Pancreas (tissue), 10 donors: ENCODE measurements at regions not wholly inside any gene's neighbourhood (a gene's known extent, or its start where the extent isn't known, plus 50 kb on each side); places are given as distances from the start of the nearest gene placed in this dataset.

ENCODE experiments used
- ATAC-seq, 4 donors: fragments of 200-7000 bp; cut with Tn5 transposase; one replicate each; pipeline versions ENCODE4 v1.8.0 to v1.9.1; 2020; ENCODE audit warnings: mild to moderate bottlenecking in 4 of 4, moderate library complexity in 4 of 4
- DNase-seq, 6 donors: peaks; one replicate each; pipeline ENCODE4 v3.0.0-alpha.2; 2020
- FAIRE-seq: peaks from 2 replicates; lab custom pipeline; 2012; peaks lifted over from hg19 to GRCh38; lab: Jason Lieb, UNC
- H3K27ac ChIP-seq, 4 donors: fragments of 200-600 bp; sonication (generic); 1 replicate in 3 of 4; 2 replicates in 1 of 4; pipeline versions ENCODE4 v1.5.0 to v1.8.0; 2020
- H3K27me3 ChIP-seq, 4 donors: fragments of 200-600 bp; one replicate each; pipeline ENCODE4 v1.8.0; 2021
- H3K36me3 ChIP-seq, 3 donors: fragments of 200-600 bp; sonication (generic) in 1 of 3; one replicate each; pipeline versions ENCODE4 v1.5.0 to v1.8.0; 2020 to 2021
- H3K4me1 ChIP-seq, 3 donors: fragments of 200-600 bp; one replicate each; pipeline ENCODE4 v1.8.0; 2021
- H3K4me3 ChIP-seq, 4 donors: fragments of 200-600 bp; sonication (generic) in 2 of 4; one replicate each; pipeline versions ENCODE4 v1.5.0 to v1.8.0; 2020 to 2021
- H3K9me3 ChIP-seq, 4 donors: fragments of 200-600 bp; one replicate each; pipeline ENCODE4 v1.8.0; 2021
- WGBS, 2 donors: extraction: QIAGEN DNeasy Blood & Tissue Kit; methylation state at CpG; one replicate each; pipeline ENCODE4 v1.1.7; 2013; 5-methylcytosine and 5-hydroxymethylcytosine counted together
- intact Hi-C, 3 donors: fragments of 100-400 bp; cut with DNase I; formaldehyde crosslinking; loops; one replicate each; pipeline versions ENCODE4 v1.11.1 to v1.14.2; 2022
- TF ChIP-seq, protein P1 (sequence below), 4 donors: fragments of 200-600 bp; sonication (generic) in 3 of 4; IDR thresholded peaks; one replicate each; pipeline versions ENCODE4 v1.5.0 to v1.8.0; 2021; ENCODE audit warnings: antibody characterized with exemption in 4 of 4
- donor health status: healthy with polysubstance abuse.
- donor health status: DM: no; HTN: no; CAD: no; lungs with moderate emphysema.
- donor health status: DM: no; HTN: no; CAD: no.
- donor health status: control.
- donor health status: control.
- donor health status: Bipolar disorder and iron deficiency.
- donor health status: DM: yes; HTN: yes; CAD: no.
- donor health status: DM: no; HTN: no; CAD: no.
- donor health status: DM: no; HTN: no; CAD: no.
- donor health status: DM: yes; HTN: yes; CAD: no.

DNA sequence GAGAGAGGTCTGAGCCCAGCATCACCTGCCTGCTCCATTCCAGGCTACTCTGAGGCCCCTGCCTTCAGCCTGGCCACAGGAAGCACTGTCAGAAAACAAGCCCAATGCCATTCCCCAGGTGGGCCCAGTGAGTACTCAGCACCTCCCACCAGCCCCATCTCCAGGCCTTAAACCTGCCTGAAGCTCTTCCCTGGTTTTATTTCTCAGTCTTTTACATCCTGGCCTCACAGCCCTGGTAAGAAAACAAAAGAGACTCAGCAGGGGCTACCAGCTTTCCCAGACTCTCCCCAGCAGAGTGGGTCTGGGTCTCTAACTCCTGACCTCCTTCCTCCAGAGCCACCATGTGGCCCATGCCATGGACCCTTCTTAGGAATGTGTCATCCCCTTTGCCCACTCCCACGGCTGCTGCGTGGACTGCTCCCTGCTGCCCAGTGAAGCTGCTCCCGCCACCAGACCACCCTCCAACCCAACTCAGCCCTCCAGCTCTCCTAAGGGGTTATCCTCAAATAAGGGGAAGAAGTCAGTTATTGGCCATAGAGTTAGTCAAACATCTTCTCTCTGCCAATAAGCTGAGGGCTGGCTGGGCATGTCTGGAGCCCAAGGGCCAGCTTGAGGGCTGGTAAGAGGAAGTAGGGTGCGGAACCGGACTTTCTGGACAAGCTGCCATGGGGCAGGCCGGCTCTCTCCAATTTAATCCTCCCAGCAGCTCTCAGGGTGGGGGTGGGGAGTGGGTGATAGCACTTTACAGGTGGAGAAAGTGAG is 116.7 kb upstream of the LINGO1 start:
- 79 to 81% methylated on average over 6 of the region's 6 CpGs for WGBS, 2 donors
- DNase-seq, result no peak
- intact Hi-C loops, result no loop called here
- H3K9me3 ChIP-seq, result no peaks in the 10 kb centered on the region
- no peaks in the 10 kb centered on the region for H3K27me3 ChIP-seq
- no peak for ATAC-seq
- no peaks in the 10 kb centered on the region for H3K4me1 ChIP-seq
- no peak overlapping the region for H3K27ac ChIP-seq
- H3K4me3 ChIP-seq, result no peak overlapping the region
- FAIRE-seq, result no peak
- TF ChIP-seq, protein P1, sequence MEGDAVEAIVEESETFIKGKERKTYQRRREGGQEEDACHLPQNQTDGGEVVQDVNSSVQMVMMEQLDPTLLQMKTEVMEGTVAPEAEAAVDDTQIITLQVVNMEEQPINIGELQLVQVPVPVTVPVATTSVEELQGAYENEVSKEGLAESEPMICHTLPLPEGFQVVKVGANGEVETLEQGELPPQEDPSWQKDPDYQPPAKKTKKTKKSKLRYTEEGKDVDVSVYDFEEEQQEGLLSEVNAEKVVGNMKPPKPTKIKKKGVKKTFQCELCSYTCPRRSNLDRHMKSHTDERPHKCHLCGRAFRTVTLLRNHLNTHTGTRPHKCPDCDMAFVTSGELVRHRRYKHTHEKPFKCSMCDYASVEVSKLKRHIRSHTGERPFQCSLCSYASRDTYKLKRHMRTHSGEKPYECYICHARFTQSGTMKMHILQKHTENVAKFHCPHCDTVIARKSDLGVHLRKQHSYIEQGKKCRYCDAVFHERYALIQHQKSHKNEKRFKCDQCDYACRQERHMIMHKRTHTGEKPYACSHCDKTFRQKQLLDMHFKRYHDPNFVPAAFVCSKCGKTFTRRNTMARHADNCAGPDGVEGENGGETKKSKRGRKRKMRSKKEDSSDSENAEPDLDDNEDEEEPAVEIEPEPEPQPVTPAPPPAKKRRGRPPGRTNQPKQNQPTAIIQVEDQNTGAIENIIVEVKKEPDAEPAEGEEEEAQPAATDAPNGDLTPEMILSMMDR (IDR thresholded peaks at IDR 0.05), result no peak
- no peaks in the 10 kb centered on the region for H3K36me3 ChIP-seq

DNA sequence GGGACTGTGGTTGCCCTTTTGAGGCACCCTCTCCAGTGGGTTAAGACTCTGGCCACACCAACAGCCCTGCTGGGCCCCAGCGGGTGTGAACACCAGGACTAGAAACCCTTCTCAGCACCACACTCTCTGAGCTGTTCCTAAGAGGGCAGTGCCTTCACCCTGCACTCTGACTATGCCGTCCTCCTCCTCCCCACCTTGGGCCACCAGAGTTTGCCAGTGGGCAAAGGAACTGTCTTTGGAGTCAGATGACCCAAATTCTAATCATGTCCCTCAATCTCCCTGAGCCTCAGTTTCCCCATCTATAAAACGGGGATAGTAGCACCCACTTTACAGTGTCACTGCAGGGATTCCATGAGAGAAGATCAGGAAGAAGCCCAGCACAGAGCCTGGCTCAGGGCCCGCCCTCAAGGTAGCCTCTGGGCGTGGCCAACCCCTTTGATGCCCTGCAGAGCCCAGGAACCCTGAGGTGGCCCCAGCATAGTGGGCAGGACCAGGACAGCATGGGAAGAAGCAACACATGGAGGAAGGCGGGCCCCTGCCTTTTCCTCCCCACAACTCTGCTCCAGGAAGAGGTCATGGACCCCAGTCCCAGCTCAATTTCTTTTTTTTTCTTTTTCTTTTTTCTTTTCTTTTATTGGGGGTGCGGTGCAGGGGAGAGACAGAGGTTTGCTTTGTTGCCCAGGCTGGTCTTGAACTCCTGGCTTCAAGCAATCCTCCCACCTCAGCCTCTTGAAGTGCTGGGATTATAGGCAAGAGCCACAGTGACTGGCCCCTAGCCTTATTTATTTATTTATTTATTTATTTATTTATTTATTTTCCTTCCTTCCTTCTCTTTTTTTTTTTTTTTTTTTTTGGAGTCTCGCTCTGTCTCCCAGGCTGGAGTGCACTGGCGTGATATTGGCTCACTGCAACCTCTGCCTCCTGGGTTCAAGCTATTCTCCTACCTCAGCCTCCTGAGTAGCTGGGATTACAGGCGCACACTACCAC is 115.7 kb upstream of the LINGO1 start:
- no peak for DNase-seq
- Histone ChIP-seq H3K4me3 (no peak overlapping the region), H3K27me3 (no peaks in the 10 kb centered on the region), H3K36me3 (no peaks in the 10 kb centered on the region), H3K27ac (no peak overlapping the region), H3K9me3 (no peaks in the 10 kb centered on the region), H3K4me1 (no peaks in the 10 kb centered on the region)
- no peak for FAIRE-seq
- WGBS, 2 donors, result 76 to 84% methylated on average over 10 of the region's 10 CpGs
- no peak for ATAC-seq
- TF ChIP-seq, protein P1 (IDR thresholded peaks at IDR 0.05), result no peak
- intact Hi-C loops, result no loop called here

DNA sequence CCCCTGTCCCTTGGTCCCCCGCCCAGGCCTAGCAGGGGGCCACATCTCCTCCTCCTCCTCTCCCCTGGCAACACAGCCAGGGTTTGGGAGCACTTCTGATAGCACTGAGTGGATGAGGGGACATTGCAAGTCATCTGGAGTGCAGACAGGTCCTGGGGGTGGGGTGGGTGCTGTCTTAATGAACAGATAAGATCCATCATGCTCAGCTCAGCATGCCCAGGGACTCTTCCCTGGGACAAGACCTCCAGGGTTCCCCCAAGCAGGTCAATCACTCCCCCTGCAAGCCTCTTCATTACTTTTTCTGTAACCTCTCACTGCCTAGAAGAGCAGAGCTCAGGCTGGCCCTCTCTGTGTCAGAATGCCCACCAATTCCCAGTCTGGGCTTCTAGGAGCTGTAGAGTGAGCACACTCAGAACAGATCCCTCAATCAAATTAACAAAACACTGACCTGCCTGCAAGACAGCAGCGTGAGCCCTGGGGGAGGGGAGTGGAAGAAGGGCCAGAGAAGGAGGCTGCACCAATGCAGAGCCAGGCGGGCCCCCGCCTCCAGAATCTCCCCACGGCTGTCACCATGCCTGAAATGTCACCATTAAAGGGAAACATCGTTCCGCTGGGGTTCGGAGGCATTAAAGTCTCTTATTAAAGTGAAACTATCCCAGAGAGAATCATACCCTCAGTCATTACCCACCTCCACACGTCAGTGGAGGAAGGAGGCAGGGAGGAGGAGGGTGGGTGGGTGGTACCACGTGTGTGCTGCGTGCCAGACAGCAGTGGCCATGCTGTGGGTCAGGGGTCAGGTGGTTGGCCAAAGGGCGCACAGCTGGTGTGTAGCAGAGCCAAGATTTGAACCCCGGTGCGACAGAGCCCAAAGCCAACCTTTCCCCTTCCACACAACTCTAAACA is 114.7 kb upstream of the LINGO1 start:
- ATAC-seq (no peak), FAIRE-seq (no peak), DNase-seq (no peak)
- Histone ChIP-seq H3K9me3 (no peaks in the 10 kb centered on the region), H3K27ac (no peak overlapping the region), H3K4me1 (no peaks in the 10 kb centered on the region), H3K36me3 (no peaks in the 10 kb centered on the region), H3K4me3 (no peak overlapping the region), H3K27me3 (no peaks in the 10 kb centered on the region)
- TF ChIP-seq, protein P1 (IDR thresholded peaks at IDR 0.05), result no peak
- WGBS, 2 donors, result 49 to 51% methylated on average over 14 of the region's 14 CpGs
- intact Hi-C loops, result no loop called here

DNA sequence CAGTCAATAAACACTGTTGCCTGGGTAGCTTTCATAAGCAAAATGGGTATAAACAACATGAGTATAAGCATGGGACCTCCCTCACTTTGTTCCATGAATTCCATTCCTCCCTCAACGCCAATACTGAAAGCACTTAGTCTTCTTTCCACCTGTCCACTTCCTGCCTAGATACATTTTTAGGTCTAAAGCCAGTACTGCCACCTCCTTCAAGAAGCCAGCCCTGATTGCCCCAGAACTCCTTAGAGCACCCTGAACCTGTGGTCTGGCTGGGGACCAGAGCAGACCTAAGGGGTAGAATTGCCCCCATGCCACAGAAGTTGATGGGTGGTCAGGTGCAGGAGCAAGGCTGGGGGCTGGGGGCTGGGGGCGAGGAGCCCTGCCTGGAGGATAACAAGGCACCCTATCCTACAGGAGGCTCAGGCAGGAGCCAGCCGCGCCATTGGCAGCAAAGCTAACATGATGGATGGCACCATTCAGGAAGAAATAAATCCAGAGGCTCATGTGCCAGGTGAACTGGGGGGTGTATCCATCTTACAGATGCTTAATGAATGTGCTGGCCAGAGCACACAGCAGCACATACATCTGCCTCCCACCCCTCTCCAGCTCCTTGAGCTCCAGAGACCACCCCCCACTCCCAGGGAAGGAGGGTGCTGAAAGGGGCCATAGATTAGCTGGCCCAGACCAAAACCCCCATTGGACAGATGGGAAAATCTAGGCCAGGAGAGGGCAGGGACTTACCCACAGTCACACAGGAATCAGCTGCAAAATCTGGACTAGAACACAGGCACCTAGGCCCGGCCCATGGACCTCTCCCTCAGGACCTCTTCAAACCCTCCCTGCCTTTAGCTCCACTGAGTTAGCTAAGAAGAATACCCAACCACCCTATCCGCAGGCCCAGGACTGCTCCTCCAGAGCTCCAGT is 113.8 kb upstream of the LINGO1 start:
- WGBS, 2 donors, result 74 to 75% methylated on average over 6 of the region's 6 CpGs
- intact Hi-C loops, result no loop called here
- Histone ChIP-seq H3K27me3 (no peaks in the 10 kb centered on the region), H3K36me3 (no peaks in the 10 kb centered on the region), H3K27ac (no peak overlapping the region), H3K4me3 (no peak overlapping the region), H3K9me3 (no peaks in the 10 kb centered on the region), H3K4me1 (no peaks in the 10 kb centered on the region)
- DNase-seq, result no peak
- FAIRE-seq, result no peak
- no peak for ATAC-seq
- TF ChIP-seq, protein P1 (IDR thresholded peaks at IDR 0.05), result no peak
